IMR-90 (cell line): ENCODE measurements at regions not wholly inside any gene's neighbourhood (a gene's known extent, or its start where the extent isn't known, plus 50 kb on each side); places are given as distances from the start of the nearest gene placed in this dataset.

Experiments
- ATAC-seq: fragments of 200-7000 bp; cut with Tn5 transposase; 2 replicates; pipeline ENCODE4 v1.9.1; 2020; ENCODE audit warnings: low read depth, mild to moderate bottlenecking, moderate library complexity
- BruUV-seq: library from RNA; stranded (reverse); fragments of 400-500 nt; replicated peaks from 2 replicates; lab custom pipeline; 2021; lab: Mats Ljungman, UMichigan
- CTCF ChIA-PET: fragments of 300-600 bp; formaldehyde crosslinking; extraction: SDS; loops from one replicate; lab custom pipeline; 2021; ENCODE audit warnings: antibody characterized with exemption; lab: Yijun Ruan, JAX
- POLR2A ChIA-PET: fragments of 300-600 bp; sonication (Branson Sonifier 250); formaldehyde crosslinking; loops from one replicate; lab custom pipeline; 2022; ENCODE audit warnings: antibody characterized with exemption; ENCODE audit not compliant: unreplicated experiment; lab: Charles Lee
- DNase-seq: peaks from one replicate; pipeline ENCODE4 v3.0.0; 2013
- H2AFZ ChIP-seq: replicated peaks from 2 replicates; pipeline ENCODE3; 2013; ENCODE audit warnings: low read length, mild to moderate bottlenecking; ENCODE audit not compliant: poor library complexity
- H2AK5ac ChIP-seq: 2 replicates; pipeline ENCODE4 v1.6.1; 2013; ENCODE audit warnings: low read depth, low read length, inconsistent platforms
- H2AK9ac ChIP-seq: replicated peaks from 2 replicates; pipeline ENCODE3; 2013; ENCODE audit warnings: mild to moderate bottlenecking, low read depth, low read length, moderate library complexity; ENCODE audit not compliant: poor library complexity
- H2BK120ac ChIP-seq: 2 replicates; pipeline ENCODE4 v1.6.1; 2013; ENCODE audit warnings: low read depth, low read length, inconsistent platforms
- H2BK15ac ChIP-seq: 3 replicates; pipeline ENCODE4 v1.6.1; 2013; ENCODE audit warnings: low read depth, low read length, inconsistent platforms
- H2BK20ac ChIP-seq: 2 replicates; pipeline ENCODE4 v1.6.1; 2013; ENCODE audit warnings: low read depth, mild to moderate bottlenecking, inconsistent platforms, low read length, moderate library complexity
- H2BK5ac ChIP-seq: 2 replicates; pipeline ENCODE4 v1.6.1; 2013; ENCODE audit warnings: mild to moderate bottlenecking, low read depth, low read length, inconsistent platforms; ENCODE audit not compliant: poor library complexity, severe bottlenecking
- H3K14ac ChIP-seq: replicated peaks from 2 replicates; pipeline ENCODE4 v1.6.1; 2013; ENCODE audit warnings: low read depth, low read length, inconsistent platforms
- H3K18ac ChIP-seq: 2 replicates; pipeline ENCODE4 v1.6.1; 2013; ENCODE audit warnings: low read depth, low read length, control low read depth
- H3K23ac ChIP-seq: 2 replicates; pipeline ENCODE4 v1.6.1; 2013; ENCODE audit warnings: low read depth, low read length, inconsistent platforms
- H3K27ac ChIP-seq: 2 replicates; pipeline ENCODE4 v1.5.1; 2013; ENCODE audit warnings: mild to moderate bottlenecking, control low read depth, low read length; ENCODE audit not compliant: insufficient read depth
- H3K27me3 ChIP-seq: 2 replicates; pipeline ENCODE4 v1.6.1; 2013; ENCODE audit warnings: low read length; ENCODE audit not compliant: control insufficient read depth, insufficient read depth
- H3K36me3 ChIP-seq: 2 replicates; pipeline ENCODE4 v1.6.1; 2013; ENCODE audit warnings: low read length, mixed read lengths; ENCODE audit not compliant: control insufficient read depth, insufficient read depth
- H3K4ac ChIP-seq: 2 replicates; pipeline ENCODE4 v1.6.1; 2013; ENCODE audit warnings: low read depth, low read length, inconsistent platforms
- H3K4me1 ChIP-seq: 2 replicates; pipeline ENCODE4 v1.6.1; 2013; ENCODE audit warnings: low read length, mixed read lengths; ENCODE audit not compliant: control insufficient read depth, insufficient read depth
- H3K4me2 ChIP-seq: 2 replicates; pipeline ENCODE4 v1.6.1; 2013; ENCODE audit warnings: low read depth, mild to moderate bottlenecking, control low read depth, low read length, moderate library complexity
- H3K4me3 ChIP-seq: 2 replicates; pipeline ENCODE4 v1.5.1; 2013; ENCODE audit warnings: low read depth, mild to moderate bottlenecking, control low read depth, low read length, moderate library complexity; ENCODE audit not compliant: insufficient read depth
- H3K56ac ChIP-seq: 2 replicates; pipeline ENCODE4 v1.6.1; 2013; ENCODE audit warnings: low read length, inconsistent platforms; ENCODE audit not compliant: insufficient read depth; ENCODE audit errors: extremely low read depth
- H3K79me1 ChIP-seq, 2 experiments: 2 replicates each; pipeline ENCODE4 v1.6.1; 2013; ENCODE audit warnings: low read length in 2 of 2, inconsistent platforms in 1 of 2, low read depth in 1 of 2
- H3K9ac ChIP-seq: 2 replicates; pipeline ENCODE4 v1.6.1; 2013; ENCODE audit warnings: low read depth, low read length, control low read depth
- H3K9me1 ChIP-seq: 2 replicates; pipeline ENCODE4 v1.6.1; 2013; ENCODE audit warnings: low read length, inconsistent platforms; ENCODE audit not compliant: insufficient read depth
- H3K9me3 ChIP-seq: 2 replicates; pipeline ENCODE4 v1.6.1; 2013; ENCODE audit warnings: low read length; ENCODE audit not compliant: control insufficient read depth, insufficient read depth
- H4K20me1 ChIP-seq: 2 replicates; pipeline ENCODE4 v1.6.1; 2013; ENCODE audit warnings: low read length, inconsistent platforms; ENCODE audit not compliant: insufficient read depth
- H4K5ac ChIP-seq: 2 replicates; pipeline ENCODE4 v1.6.1; 2013; ENCODE audit warnings: mild to moderate bottlenecking, low read depth, low read length, control low read depth
- H4K8ac ChIP-seq, 2 experiments: 2 replicates each; pipeline ENCODE4 v1.6.1; 2013; ENCODE audit warnings: low read depth in 2 of 2, low read length in 2 of 2, control low read depth in 1 of 2, inconsistent platforms in 1 of 2
- H4K91ac ChIP-seq: 2 replicates; pipeline ENCODE4 v1.6.1; 2013; ENCODE audit warnings: low read depth, low read length, inconsistent platforms; ENCODE audit not compliant: insufficient read depth
- BHLHE40 ChIP-seq: fragments of 150-350 bp; IDR thresholded peaks from 2 replicates; pipeline ENCODE4 v1.6.1; 2016; ENCODE audit warnings: mild to moderate bottlenecking, low read depth, low read length
- CEBPB ChIP-seq: IDR thresholded peaks from 2 replicates; pipeline ENCODE4 v1.6.1; 2012; ENCODE audit warnings: low read depth, low read length, improper control_type of control experiment
- CHD1 ChIP-seq: IDR thresholded peaks from 2 replicates; pipeline ENCODE4 v1.6.1; 2012; ENCODE audit warnings: low read depth, low read length, improper control_type of control experiment
- FOS ChIP-seq: fragments of 150-350 bp; IDR thresholded peaks from 2 replicates; pipeline ENCODE4 v1.6.1; 2016; ENCODE audit warnings: low read depth, low read length
- MAFK ChIP-seq: IDR thresholded peaks from 2 replicates; pipeline ENCODE4 v1.6.1; 2012; ENCODE audit warnings: low read depth, low read length, improper control_type of control experiment
- MAZ ChIP-seq: IDR thresholded peaks from 2 replicates; pipeline ENCODE4 v1.6.1; 2012; ENCODE audit warnings: low read depth, mild to moderate bottlenecking, low read length, improper control_type of control experiment, moderate library complexity, borderline replicate concordance
- MXI1 ChIP-seq: IDR thresholded peaks from 2 replicates; pipeline ENCODE4 v1.6.1; 2012; ENCODE audit warnings: low read depth, mild to moderate bottlenecking, low read length, moderate library complexity, borderline replicate concordance
- NFE2L2 ChIP-seq: fragments of 150-350 bp; IDR thresholded peaks from 2 replicates; pipeline ENCODE4 v1.6.1; 2016; ENCODE audit warnings: low read depth, mild to moderate bottlenecking, low read length
- POLR2A ChIP-seq: IDR thresholded peaks from 2 replicates; pipeline ENCODE4 v1.6.1; 2012; ENCODE audit warnings: mild to moderate bottlenecking, low read depth, low read length
- RAD21 ChIP-seq: IDR thresholded peaks from 2 replicates; pipeline ENCODE4 v1.6.1; 2012; ENCODE audit warnings: low read length, improper control_type of control experiment
- RCOR1 ChIP-seq: IDR thresholded peaks from 2 replicates; pipeline ENCODE4 v1.6.1; 2012; ENCODE audit warnings: mild to moderate bottlenecking, low read length, improper control_type of control experiment; ENCODE audit not compliant: insufficient replicate concordance
- RFX5 ChIP-seq: IDR thresholded peaks from 2 replicates; pipeline ENCODE4 v1.8.0; 2012; ENCODE audit warnings: low read depth, mild to moderate bottlenecking, low read length, moderate library complexity
- SMC3 ChIP-seq: fragments of 150-350 bp; IDR thresholded peaks from 2 replicates; pipeline ENCODE4 v1.6.1; 2016; ENCODE audit warnings: low read depth, mild to moderate bottlenecking, antibody characterized with exemption, low read length, moderate library complexity
- dilution Hi-C: fragments of 300-500 bp; cut with HindIII; formaldehyde crosslinking; loops from one replicate; pipeline ENCODE4 v1.14.3; 2018; ENCODE audit warnings: low sequenced_read_pairs; ENCODE audit not compliant: unreplicated experiment
- in situ Hi-C: fragments of 300-500 bp; cut with MboI; formaldehyde crosslinking; loops from 3 replicates; pipeline ENCODE4 v1.14.3; 2019; ENCODE audit warnings: low sequenced_read_pairs, inconsistent platforms, mixed read lengths
- intact Hi-C: fragments of 100-400 bp; cut with micrococcal nuclease; formaldehyde crosslinking; loops from 2 replicates; pipeline ENCODE4 v1.10.0; 2022
- TF ChIP-seq, protein P1 (sequence below): fragments of 150-350 bp; IDR thresholded peaks from 2 replicates; pipeline ENCODE4 v1.6.1; 2017; ENCODE audit warnings: mild to moderate bottlenecking, antibody characterized with exemption, low read length, low read depth
- TF ChIP-seq, protein P2 (sequence below): fragments of 150-350 bp; IDR thresholded peaks from 2 replicates; pipeline ENCODE4 v1.6.1; 2016; ENCODE audit warnings: low read depth, mild to moderate bottlenecking, low read length, moderate library complexity, borderline replicate concordance
- TF ChIP-seq, protein P3 (sequence below): conservative IDR thresholded peaks from 2 replicates; pipeline ENCODE4 v1.5.1; 2012; ENCODE audit warnings: mild to moderate bottlenecking, low read depth, low read length, improper control_type of control experiment

DNA sequence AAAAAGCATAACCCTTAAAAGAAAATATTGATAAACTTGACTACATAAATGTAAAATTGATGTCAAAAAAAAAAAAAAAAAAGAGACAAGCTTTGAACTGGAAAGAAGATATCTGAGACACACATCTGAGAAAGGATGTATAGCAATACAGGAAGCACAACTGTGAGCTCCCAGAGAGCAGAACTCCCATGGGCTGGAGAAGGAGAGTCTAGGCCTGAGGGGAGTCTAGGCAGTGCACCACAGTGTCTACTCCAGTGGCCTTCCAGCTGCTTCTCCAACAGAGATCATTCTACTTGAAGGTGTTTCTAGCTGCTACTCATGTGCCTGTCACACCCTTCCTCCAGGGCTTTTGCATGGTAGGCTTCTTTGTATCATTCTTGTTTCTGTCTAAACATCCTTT, 54.2 kb upstream of the SYT9 start:
- Histone ChIP-seq H3K14ac (no peak overlapping the region), H4K5ac (no peak overlapping the region), H4K91ac (no peak overlapping the region), H2AFZ (no peak overlapping the region), H2AK9ac (no peak overlapping the region), H3K4me3 (no peak overlapping the region), H3K79me1 (no peaks in the 10 kb centered on the region), H3K56ac (no peak overlapping the region), H3K9ac (no peak overlapping the region), H2AK5ac (no peak overlapping the region), H3K9me1 (no peaks in the 10 kb centered on the region), H2BK5ac (no peak overlapping the region), H3K27ac (no peak overlapping the region), H3K9me3 (no peaks in the 10 kb centered on the region), H3K4ac (no peak overlapping the region), H4K8ac (no peak overlapping the region), H2BK20ac (no peak overlapping the region), H3K27me3 (no peaks in the 10 kb centered on the region), H3K4me1 (no peaks in the 10 kb centered on the region), H3K23ac (no peak overlapping the region), H4K20me1 (no peaks in the 10 kb centered on the region), H2BK15ac (no peak overlapping the region), H3K18ac (no peak overlapping the region), H3K4me2 (no peak overlapping the region), H2BK120ac (no peak overlapping the region), H3K36me3 (no peaks in the 10 kb centered on the region)
- CTCF ChIA-PET = interaction anchor here (0.6 to 0.9 kb wide), 3 partner anchors 11 to 947 kb away, joined by 3 to 8 read pairs (median 6); no protein-coding TSS in a partner anchor
- DNase-seq (no peak), ATAC-seq (no peak)
- no TSS peak for BruUV-seq
- POLR2A ChIA-PET = interaction anchor here (0.6 kb wide), 1 partner anchor 12 kb away, joined by 3 read pairs; no protein-coding TSS in a partner anchor
- TF ChIP-seq MAFK = no peak
- no peak for TF ChIP-seq POLR2A
- TF ChIP-seq MAZ = no peak
- TF ChIP-seq, protein P1, sequence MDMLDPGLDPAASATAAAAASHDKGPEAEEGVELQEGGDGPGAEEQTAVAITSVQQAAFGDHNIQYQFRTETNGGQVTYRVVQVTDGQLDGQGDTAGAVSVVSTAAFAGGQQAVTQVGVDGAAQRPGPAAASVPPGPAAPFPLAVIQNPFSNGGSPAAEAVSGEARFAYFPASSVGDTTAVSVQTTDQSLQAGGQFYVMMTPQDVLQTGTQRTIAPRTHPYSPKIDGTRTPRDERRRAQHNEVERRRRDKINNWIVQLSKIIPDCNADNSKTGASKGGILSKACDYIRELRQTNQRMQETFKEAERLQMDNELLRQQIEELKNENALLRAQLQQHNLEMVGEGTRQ = no peak
- TF ChIP-seq BHLHE40 = no peak
- TF ChIP-seq NFE2L2 = no peak
- no peak for TF ChIP-seq CEBPB
- no peak for TF ChIP-seq FOS
- no peak for TF ChIP-seq RCOR1
- no peak for TF ChIP-seq MXI1
- TF ChIP-seq RAD21 = no peak
- TF ChIP-seq, protein P2, sequence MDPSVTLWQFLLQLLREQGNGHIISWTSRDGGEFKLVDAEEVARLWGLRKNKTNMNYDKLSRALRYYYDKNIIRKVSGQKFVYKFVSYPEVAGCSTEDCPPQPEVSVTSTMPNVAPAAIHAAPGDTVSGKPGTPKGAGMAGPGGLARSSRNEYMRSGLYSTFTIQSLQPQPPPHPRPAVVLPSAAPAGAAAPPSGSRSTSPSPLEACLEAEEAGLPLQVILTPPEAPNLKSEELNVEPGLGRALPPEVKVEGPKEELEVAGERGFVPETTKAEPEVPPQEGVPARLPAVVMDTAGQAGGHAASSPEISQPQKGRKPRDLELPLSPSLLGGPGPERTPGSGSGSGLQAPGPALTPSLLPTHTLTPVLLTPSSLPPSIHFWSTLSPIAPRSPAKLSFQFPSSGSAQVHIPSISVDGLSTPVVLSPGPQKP = no peak
- no peak for TF ChIP-seq RFX5
- TF ChIP-seq, protein P3, sequence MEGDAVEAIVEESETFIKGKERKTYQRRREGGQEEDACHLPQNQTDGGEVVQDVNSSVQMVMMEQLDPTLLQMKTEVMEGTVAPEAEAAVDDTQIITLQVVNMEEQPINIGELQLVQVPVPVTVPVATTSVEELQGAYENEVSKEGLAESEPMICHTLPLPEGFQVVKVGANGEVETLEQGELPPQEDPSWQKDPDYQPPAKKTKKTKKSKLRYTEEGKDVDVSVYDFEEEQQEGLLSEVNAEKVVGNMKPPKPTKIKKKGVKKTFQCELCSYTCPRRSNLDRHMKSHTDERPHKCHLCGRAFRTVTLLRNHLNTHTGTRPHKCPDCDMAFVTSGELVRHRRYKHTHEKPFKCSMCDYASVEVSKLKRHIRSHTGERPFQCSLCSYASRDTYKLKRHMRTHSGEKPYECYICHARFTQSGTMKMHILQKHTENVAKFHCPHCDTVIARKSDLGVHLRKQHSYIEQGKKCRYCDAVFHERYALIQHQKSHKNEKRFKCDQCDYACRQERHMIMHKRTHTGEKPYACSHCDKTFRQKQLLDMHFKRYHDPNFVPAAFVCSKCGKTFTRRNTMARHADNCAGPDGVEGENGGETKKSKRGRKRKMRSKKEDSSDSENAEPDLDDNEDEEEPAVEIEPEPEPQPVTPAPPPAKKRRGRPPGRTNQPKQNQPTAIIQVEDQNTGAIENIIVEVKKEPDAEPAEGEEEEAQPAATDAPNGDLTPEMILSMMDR = no peak
- TF ChIP-seq SMC3 = no peak
- TF ChIP-seq CHD1 = no peak
- dilution Hi-C loops = no loop called here
- in situ Hi-C loops = no loop called here
- intact Hi-C loops = no loop called here
